ENCODE measurements at regions not wholly inside any gene's neighbourhood (a gene's known extent, or its start where the extent isn't known, plus 50 kb on each side); places are given as distances from the start of the nearest gene placed in this dataset.

DNA sequence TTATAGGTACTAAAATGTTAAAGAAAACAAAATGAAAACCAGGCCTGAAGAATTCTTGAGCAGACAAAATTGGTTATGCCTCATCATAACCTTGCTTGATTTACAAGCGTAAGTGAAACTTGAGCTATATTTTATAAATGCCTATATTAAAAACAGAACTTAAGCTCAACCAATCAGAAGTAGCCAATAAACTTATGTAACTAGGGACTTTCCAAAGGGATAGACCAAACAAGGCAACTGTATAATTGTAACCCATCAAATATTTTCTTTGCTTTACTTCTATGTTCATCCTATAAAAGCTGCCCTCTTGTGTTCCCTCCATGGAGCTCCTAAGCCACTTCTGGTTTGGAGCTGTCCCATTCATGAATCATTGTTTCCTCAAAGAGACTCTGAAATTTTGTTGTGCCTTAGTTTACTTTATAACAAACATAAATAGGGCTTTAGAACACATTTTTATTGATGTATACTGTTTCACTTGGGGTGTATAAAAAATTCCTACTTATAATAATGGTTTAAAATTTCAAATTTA, 101.6 kb upstream of the CARMIL1 start:
- TF ChIP-seq, protein P1, sequence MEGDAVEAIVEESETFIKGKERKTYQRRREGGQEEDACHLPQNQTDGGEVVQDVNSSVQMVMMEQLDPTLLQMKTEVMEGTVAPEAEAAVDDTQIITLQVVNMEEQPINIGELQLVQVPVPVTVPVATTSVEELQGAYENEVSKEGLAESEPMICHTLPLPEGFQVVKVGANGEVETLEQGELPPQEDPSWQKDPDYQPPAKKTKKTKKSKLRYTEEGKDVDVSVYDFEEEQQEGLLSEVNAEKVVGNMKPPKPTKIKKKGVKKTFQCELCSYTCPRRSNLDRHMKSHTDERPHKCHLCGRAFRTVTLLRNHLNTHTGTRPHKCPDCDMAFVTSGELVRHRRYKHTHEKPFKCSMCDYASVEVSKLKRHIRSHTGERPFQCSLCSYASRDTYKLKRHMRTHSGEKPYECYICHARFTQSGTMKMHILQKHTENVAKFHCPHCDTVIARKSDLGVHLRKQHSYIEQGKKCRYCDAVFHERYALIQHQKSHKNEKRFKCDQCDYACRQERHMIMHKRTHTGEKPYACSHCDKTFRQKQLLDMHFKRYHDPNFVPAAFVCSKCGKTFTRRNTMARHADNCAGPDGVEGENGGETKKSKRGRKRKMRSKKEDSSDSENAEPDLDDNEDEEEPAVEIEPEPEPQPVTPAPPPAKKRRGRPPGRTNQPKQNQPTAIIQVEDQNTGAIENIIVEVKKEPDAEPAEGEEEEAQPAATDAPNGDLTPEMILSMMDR (IDR thresholded peaks at IDR 0.05): no peak
- no peak for TF ChIP-seq POLR2AphosphoS5 (IDR thresholded peaks at IDR 0.05)
